HepG2 (cell line): ENCODE measurements at regions not wholly inside any gene's neighbourhood (a gene's known extent, or its start where the extent isn't known, plus 50 kb on each side); places are given as distances from the start of the nearest gene placed in this dataset.
A peak's percentile ranks its signal among the peaks of the same experiment; 100 is the strongest.

Experiments used
- AGO2 ChIP-seq: fragments of 200-400 bp; formaldehyde crosslinking; optimal IDR thresholded peaks from 2 replicates; pipeline ENCODE3; 2017; ENCODE audit warnings: mild to moderate bottlenecking, low read depth, low read length, moderate library complexity
- CEBPB ChIP-seq: IDR thresholded peaks from 2 replicates; pipeline ENCODE4 v1.6.1; 2011; ENCODE audit warnings: low read depth, low read length, improper control_type of control experiment, borderline replicate concordance
- DDIT3 ChIP-seq: sonication (generic); formaldehyde crosslinking; IDR thresholded peaks from 2 replicates; pipeline ENCODE4 v1.4.0; 2020; ENCODE audit warnings: mild to moderate bottlenecking, missing genetic modification reagents
- ESRRA ChIP-seq: sonication (generic); formaldehyde crosslinking; IDR thresholded peaks from 2 replicates; pipeline ENCODE4 v1.5.1; 2020; ENCODE audit warnings: mild to moderate bottlenecking, low read depth, missing genetic modification reagents
- FOXK1 ChIP-seq: sonication (generic); formaldehyde crosslinking; IDR thresholded peaks from 2 replicates; pipeline ENCODE4 v1.4.0; 2020; ENCODE audit warnings: low read depth, missing genetic modification reagents, borderline replicate concordance
- GFI1 ChIP-seq: sonication (generic); formaldehyde crosslinking; IDR thresholded peaks from 2 replicates; pipeline ENCODE4 v1.5.0; 2020; ENCODE audit warnings: missing genetic modification reagents, mild to moderate bottlenecking, borderline replicate concordance
- HOXA3 ChIP-seq: sonication (generic); formaldehyde crosslinking; IDR thresholded peaks from 2 replicates; pipeline ENCODE4 v1.5.0; 2020; ENCODE audit warnings: missing genetic modification reagents
- IRF1 ChIP-seq: sonication (generic); formaldehyde crosslinking; IDR thresholded peaks from 2 replicates; pipeline ENCODE4 v1.4.0; 2020; ENCODE audit warnings: low read depth, mild to moderate bottlenecking, missing genetic modification reagents
- KLF16 ChIP-seq, 2 experiments: sonication (generic) in 1 of 2; formaldehyde crosslinking in 1 of 2; IDR thresholded peaks; 2 replicates each; pipeline versions ENCODE4 v1.6.1 to v1.8.0; 2016 to 2023; ENCODE audit warnings: missing genetic modification reagents in 2 of 2, missing compliant biosample characterization in 1 of 2
- KLF6 ChIP-seq: IDR thresholded peaks from 2 replicates; pipeline ENCODE4 v1.8.0; 2016; ENCODE audit warnings: missing biosample characterization, missing genetic modification reagents
- MED8 ChIP-seq: sonication (generic); formaldehyde crosslinking; IDR thresholded peaks from 2 replicates; pipeline ENCODE4 v1.8.1; 2023; ENCODE audit warnings: mild to moderate bottlenecking, missing genetic modification reagents; ENCODE audit not compliant: insufficient replicate concordance
- NKX3-1 ChIP-seq: sonication (generic); formaldehyde crosslinking; IDR thresholded peaks from 2 replicates; pipeline ENCODE4 v1.5.0; 2020; ENCODE audit warnings: missing genetic modification reagents
- NR2F1 ChIP-seq, 2 experiments: fragments of 450-650 bp in 1 of 2; formaldehyde crosslinking in 1 of 2; IDR thresholded peaks; 2 replicates each; pipeline versions ENCODE4 v1.5.0 to v1.6.1; 2016 to 2020; ENCODE audit warnings: mild to moderate bottlenecking in 1 of 2, missing compliant biosample characterization in 1 of 2, missing genetic modification reagents in 1 of 2, moderate library complexity in 1 of 2
- PITX1 ChIP-seq: sonication (generic); formaldehyde crosslinking; IDR thresholded peaks from 2 replicates; pipeline ENCODE4 v1.5.1; 2020; ENCODE audit warnings: mild to moderate bottlenecking, missing genetic modification reagents
- PPARG ChIP-seq: conservative IDR thresholded peaks from 2 replicates; pipeline ENCODE4 v1.6.1; 2016; ENCODE audit warnings: missing biosample characterization, missing genetic modification reagents
- SP1 ChIP-seq, 2 experiments: fragments of 450-650 bp in 1 of 2; sonication (generic) in 1 of 2; formaldehyde crosslinking in 1 of 2; IDR thresholded peaks; 2 replicates each; pipeline versions ENCODE4 v1.4.0 to v1.6.1; 2016 to 2020; ENCODE audit warnings: missing genetic modification reagents in 1 of 2
- ZBTB43 ChIP-seq: sonication (generic); formaldehyde crosslinking; conservative IDR thresholded peaks from 2 replicates; pipeline ENCODE4 v1.4.0; 2020; ENCODE audit warnings: missing genetic modification reagents
- ZFP37 ChIP-seq: sonication (generic); formaldehyde crosslinking; IDR thresholded peaks from 2 replicates; pipeline ENCODE4 v1.4.0; 2020; ENCODE audit warnings: missing genetic modification reagents, borderline replicate concordance
- ZMYM3 ChIP-seq: sonication (generic); formaldehyde crosslinking; IDR thresholded peaks from 2 replicates; pipeline ENCODE4 v1.5.1; 2020; ENCODE audit warnings: mild to moderate bottlenecking, missing genetic modification reagents
- ZNF205 ChIP-seq: IDR thresholded peaks from 2 replicates; pipeline ENCODE4 v1.6.1; 2018; ENCODE audit warnings: missing biosample characterization, missing genetic modification reagents
- ZNF232 ChIP-seq: sonication (generic); formaldehyde crosslinking; IDR thresholded peaks from 2 replicates; pipeline ENCODE4 v1.4.0; 2020; ENCODE audit warnings: missing genetic modification reagents, borderline replicate concordance
- ZNF441 ChIP-seq: sonication (generic); formaldehyde crosslinking; IDR thresholded peaks from 2 replicates; pipeline ENCODE4 v1.7.0; 2021; ENCODE audit warnings: missing genetic modification reagents, borderline replicate concordance
- ZNF660 ChIP-seq: sonication (generic); formaldehyde crosslinking; IDR thresholded peaks from 2 replicates; pipeline ENCODE4 v1.5.1; 2020; ENCODE audit warnings: mild to moderate bottlenecking, low read depth, missing genetic modification reagents, borderline replicate concordance

- TF ChIP-seq KLF6 (CRISPR knock-in tag) (no peak), SP1 (IDR thresholded peaks at IDR 0.05) (no peak), SP1 (CRISPR knock-in tag; IDR thresholded peaks at IDR 0.05) (no peak), ESRRA (CRISPR knock-in tag) (no peak), ZBTB43 (CRISPR knock-in tag) (peak; percentile 96), ZNF205 (CRISPR knock-in tag) (no peak), ZMYM3 (no peak), CEBPB (peak; percentile 90), IRF1 (no peak), ZFP37 (CRISPR knock-in tag) (no peak), MED8 (CRISPR knock-in tag) (peak; percentile 70), NKX3-1 (CRISPR knock-in tag) (0 out of 2 replicates have a peak, but pooled peaks have one; percentile 75), ZNF232 (CRISPR knock-in tag) (no peak), PITX1 (CRISPR knock-in tag) (peak; percentile 58; the same call in 1 of the 2 replicates), HOXA3 (CRISPR knock-in tag) (0 out of 2 replicates have a peak, but pooled peaks have one; percentile 25), NR2F1 (CRISPR knock-in tag; IDR thresholded peaks at IDR 0.05) (peak; percentile 18 to 72; a peak in 2 of 4 replicates), FOXK1 (CRISPR knock-in tag) (peak; percentile 80; the same call in 1 of the 2 replicates), ZNF660 (no peak), GFI1 (CRISPR knock-in tag) (peak; percentile 67), ZNF441 (CRISPR knock-in tag) (no peak), DDIT3 (CRISPR knock-in tag) (no peak), KLF16 (CRISPR knock-in tag; IDR thresholded peaks at IDR 0.05) (peak in 1 of 2 experiments; percentile 56; a peak in 1 of 4 replicates), PPARG (CRISPR knock-in tag) (peak; percentile 93), AGO2 (no peak)
These were observed 187.6 kb downstream of the PCSK1 start (continued) for GRCh38 chr5:96245140-96246091.
